ENCODE measurements at regions not wholly inside any gene's neighbourhood (a gene's known extent, or its start where the extent isn't known, plus 50 kb on each side); places are given as distances from the start of the nearest gene placed in this dataset.

- H3K4me3 ChIP-seq (ENCODE audit: low read depth, low read length): no peak overlapping the region
- no peak for TF ChIP-seq CTCF (conservative IDR thresholded peaks at IDR 0.05; ENCODE audit: low read depth, low read length)
- no peak for DNase-seq (ENCODE audit: low read depth)
These were observed 94.2 kb upstream of the CTNND2 start for GRCh38 chr5:11998397-11998796.

- no peak for TF ChIP-seq CTCF (conservative IDR thresholded peaks at IDR 0.05; ENCODE audit: low read depth, low read length)
- no peak overlapping the region for H3K4me3 ChIP-seq (ENCODE audit: low read depth, low read length)
- no peak for DNase-seq (ENCODE audit: low read depth)
These were observed 93.7 kb upstream of the CTNND2 start for GRCh38 chr5:11997942-11998341.

- no peak overlapping the region for H3K4me3 ChIP-seq (ENCODE audit: low read depth, low read length)
- no peak for TF ChIP-seq CTCF (conservative IDR thresholded peaks at IDR 0.05; ENCODE audit: low read depth, low read length)
- no peak for DNase-seq (ENCODE audit: low read depth)
These were observed 88.3 kb upstream of the CTNND2 start for GRCh38 chr5:11992518-11992917.

- no peak for TF ChIP-seq CTCF (conservative IDR thresholded peaks at IDR 0.05; ENCODE audit: low read depth, low read length)
- no peak for DNase-seq (ENCODE audit: low read depth)
- no peak overlapping the region for H3K4me3 ChIP-seq (ENCODE audit: low read depth, low read length)
These were observed 81.7 kb upstream of the CTNND2 start for GRCh38 chr5:11985993-11986392.

GRCh38 chr5:11984196-11984595 lies 80.0 kb upstream of the CTNND2 start:
- H3K4me3 ChIP-seq (ENCODE audit: low read depth, low read length): no peak overlapping the region
- no peak for TF ChIP-seq CTCF (conservative IDR thresholded peaks at IDR 0.05; ENCODE audit: low read depth, low read length)
- DNase-seq (ENCODE audit: low read depth): no peak

GRCh38 chr5:11981986-11982385 lies 77.7 kb upstream of the CTNND2 start:
- no peak for DNase-seq (ENCODE audit: low read depth)
- no peak overlapping the region for H3K4me3 ChIP-seq (ENCODE audit: low read depth, low read length)
- TF ChIP-seq CTCF (conservative IDR thresholded peaks at IDR 0.05; ENCODE audit: low read depth, low read length): no peak

GRCh38 chr5:11977904-11978303 lies 73.7 kb upstream of the CTNND2 start:
- DNase-seq (ENCODE audit: low read depth): no peak
- TF ChIP-seq CTCF (conservative IDR thresholded peaks at IDR 0.05; ENCODE audit: low read depth, low read length): no peak
- H3K4me3 ChIP-seq (ENCODE audit: low read depth, low read length): no peak overlapping the region
